ENCODE measurements at regions not wholly inside any gene's neighbourhood (a gene's known extent, or its start where the extent isn't known, plus 50 kb on each side); places are given as distances from the start of the nearest gene placed in this dataset.

GRCh38 chr12:43169115-43169681 is 382.8 kb downstream of the ADAMTS20 start:
- no peak for TF ChIP-seq POLR2A (IDR thresholded peaks at IDR 0.05)
- no peak for TF ChIP-seq POLR2AphosphoS5 (IDR thresholded peaks at IDR 0.05)
- no peak for TF ChIP-seq CTCF (IDR thresholded peaks at IDR 0.05)

All from prostate gland (tissue), 2 donors.